HEK293 (cell line): ENCODE measurements at regions not wholly inside any gene's neighbourhood (a gene's known extent, or its start where the extent isn't known, plus 50 kb on each side); places are given as distances from the start of the nearest gene placed in this dataset.

Source experiments
- GFI1B ChIP-seq: fragments of 450-650 bp; formaldehyde crosslinking; IDR thresholded peaks from 2 replicates; pipeline ENCODE4 v1.5.1; 2016; ENCODE audit warnings: missing biosample characterization, missing genetic modification characterization
- ZNF24 ChIP-seq: fragments of 450-650 bp; formaldehyde crosslinking; IDR thresholded peaks from 2 replicates; pipeline ENCODE4 v1.5.1; 2016; ENCODE audit warnings: missing biosample characterization, missing genetic modification characterization
- ZNF549 ChIP-seq: fragments of 450-650 bp; IDR thresholded peaks from 2 replicates; pipeline ENCODE4 v1.5.1; 2018; ENCODE audit warnings: missing biosample characterization, missing genetic modification characterization, mild to moderate bottlenecking, inconsistent platforms, moderate library complexity
- TF ChIP-seq, protein P1 (sequence below): fragments of 450-650 bp; formaldehyde crosslinking; IDR thresholded peaks from 2 replicates; pipeline ENCODE4 v1.5.1; 2016; ENCODE audit warnings: missing biosample characterization, missing genetic modification characterization
- TF ChIP-seq, protein P2 (sequence below): fragments of 450-650 bp; formaldehyde crosslinking; IDR thresholded peaks from 2 replicates; pipeline ENCODE4 v1.5.1; 2017; ENCODE audit warnings: missing biosample characterization, missing genetic modification characterization

DNA sequence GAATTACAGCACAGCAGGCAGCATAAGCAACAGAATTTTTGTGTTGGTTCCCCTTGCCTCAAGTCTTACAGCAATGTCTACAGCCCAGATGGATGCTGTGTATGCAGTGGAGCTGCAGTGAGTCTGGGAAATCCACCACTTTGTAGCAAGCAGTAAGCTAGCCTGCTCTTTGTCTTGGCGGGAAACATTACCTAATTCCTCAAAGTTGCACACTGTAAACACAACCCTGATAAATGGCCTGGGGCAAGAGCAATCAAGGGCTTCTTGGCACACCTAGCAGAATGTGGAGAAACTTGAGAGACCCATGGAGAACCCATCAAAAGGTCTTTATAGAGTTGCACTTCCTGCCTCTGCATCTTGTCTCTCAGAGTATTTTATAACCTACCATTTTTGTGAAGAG is 102.0 kb upstream of the FOXP2 start:
- no peak for TF ChIP-seq GFI1B
- TF ChIP-seq, protein P1, sequence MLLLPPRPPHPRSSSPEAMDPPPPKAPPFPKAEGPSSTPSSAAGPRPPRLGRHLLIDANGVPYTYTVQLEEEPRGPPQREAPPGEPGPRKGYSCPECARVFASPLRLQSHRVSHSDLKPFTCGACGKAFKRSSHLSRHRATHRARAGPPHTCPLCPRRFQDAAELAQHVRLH (tag by site-specific recombination): no peak
- no peak for TF ChIP-seq ZNF549 (tag by site-specific recombination)
- TF ChIP-seq, protein P2, sequence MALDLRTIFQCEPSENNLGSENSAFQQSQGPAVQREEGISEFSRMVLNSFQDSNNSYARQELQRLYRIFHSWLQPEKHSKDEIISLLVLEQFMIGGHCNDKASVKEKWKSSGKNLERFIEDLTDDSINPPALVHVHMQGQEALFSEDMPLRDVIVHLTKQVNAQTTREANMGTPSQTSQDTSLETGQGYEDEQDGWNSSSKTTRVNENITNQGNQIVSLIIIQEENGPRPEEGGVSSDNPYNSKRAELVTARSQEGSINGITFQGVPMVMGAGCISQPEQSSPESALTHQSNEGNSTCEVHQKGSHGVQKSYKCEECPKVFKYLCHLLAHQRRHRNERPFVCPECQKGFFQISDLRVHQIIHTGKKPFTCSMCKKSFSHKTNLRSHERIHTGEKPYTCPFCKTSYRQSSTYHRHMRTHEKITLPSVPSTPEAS (tag by site-specific recombination): no peak
- TF ChIP-seq ZNF24 (tag by site-specific recombination): no peak
